Activated T-helper 1 cell treated with Interleukin-2 at 50 U/mL for 16 hours (primary cell): ENCODE measurements at regions not wholly inside any gene's neighbourhood (a gene's known extent, or its start where the extent isn't known, plus 50 kb on each side); places are given as distances from the start of the nearest gene placed in this dataset.
"Not testable (repeated sequence)": the region's sequence is repeated elsewhere in the genome, so short reads cannot be mapped to it uniquely, and the experiment has no call there.

Experiments used
- DNase-seq: peaks from one replicate; pipeline ENCODE4 v3.0.0-alpha.2; 2020; ENCODE audit warnings: low read depth

GRCh38 chr1:221025956-221026355 lies 146.7 kb downstream of the HLX start:
- no peak for DNase-seq

- DNase-seq = no peak
These were observed 150.9 kb downstream of the HLX start for GRCh38 chr1:221029981-221030649.

GRCh38 chr1:221030990-221031389 lies 151.7 kb downstream of the HLX start:
- DNase-seq = no peak

- DNase-seq = no peak
These were observed 152.4 kb downstream of the HLX start for GRCh38 chr1:221031458-221032203.

GRCh38 chr1:221032204-221032585 lies 153.0 kb downstream of the HLX start:
- no peak for DNase-seq

GRCh38 chr1:221032637-221033280 lies 153.5 kb downstream of the HLX start:
- DNase-seq = no peak

- DNase-seq = no peak
These were observed 156.5 kb downstream of the HLX start for GRCh38 chr1:221035662-221036153.

- no peak for DNase-seq
These were observed 160.4 kb downstream of the HLX start for GRCh38 chr1:221039616-221040015.

- no peak for DNase-seq
These were observed 160.9 kb downstream of the HLX start for GRCh38 chr1:221040101-221040500.

GRCh38 chr1:221040691-221041285 lies 161.5 kb downstream of the HLX start:
- no peak for DNase-seq

GRCh38 chr1:221044538-221044937 lies 165.3 kb downstream of the HLX start:
- DNase-seq = no peak

- no peak for DNase-seq
These were observed 165.9 kb downstream of the HLX start for GRCh38 chr1:221045151-221045550.

- no peak for DNase-seq
These were observed 166.9 kb downstream of the HLX start for GRCh38 chr1:221045842-221046831.

GRCh38 chr1:221051391-221051790 lies 172.1 kb downstream of the HLX start:
- not testable (repeated sequence) for DNase-seq

GRCh38 chr1:221053889-221054288 lies 174.6 kb downstream of the HLX start:
- no peak for DNase-seq

GRCh38 chr1:221059506-221059905 lies 180.3 kb downstream of the HLX start:
- no peak for DNase-seq

GRCh38 chr1:221063651-221064050 lies 184.4 kb downstream of the HLX start:
- no peak for DNase-seq

- DNase-seq = no peak
These were observed 187.2 kb downstream of the HLX start for GRCh38 chr1:221066351-221067001.

- no peak for DNase-seq
These were observed 188.5 kb downstream of the HLX start for GRCh38 chr1:221067721-221068120.

- no peak for DNase-seq
These were observed 190.1 kb downstream of the HLX start for GRCh38 chr1:221069178-221069903.
